GM13976 (cell line): ENCODE measurements at regions not wholly inside any gene's neighbourhood (a gene's known extent, or its start where the extent isn't known, plus 50 kb on each side); places are given as distances from the start of the nearest gene placed in this dataset.
"Not testable (repeated sequence)": the region's sequence is repeated elsewhere in the genome, so short reads cannot be mapped to it uniquely, and the experiment has no call there.

Experiments
- DNase-seq: peaks from one replicate; pipeline ENCODE4 v3.0.0; 2012; ENCODE audit warnings: low spot score
- CTCF ChIP-seq: IDR thresholded peaks from 2 replicates; pipeline ENCODE4 v1.5.1; 2012; ENCODE audit warnings: borderline replicate concordance, mild to moderate bottlenecking; ENCODE audit not compliant: insufficient read depth; ENCODE audit errors: extremely low read depth, missing control alignments, control extremely low read depth
- in situ Hi-C: fragments of 300-500 bp; cut with MboI; formaldehyde crosslinking; loops from one replicate; pipeline ENCODE4 v1.12.0; 2022; ENCODE audit warnings: low sequenced_read_pairs, mixed read lengths, inconsistent platforms; ENCODE audit not compliant: unreplicated experiment

DNA sequence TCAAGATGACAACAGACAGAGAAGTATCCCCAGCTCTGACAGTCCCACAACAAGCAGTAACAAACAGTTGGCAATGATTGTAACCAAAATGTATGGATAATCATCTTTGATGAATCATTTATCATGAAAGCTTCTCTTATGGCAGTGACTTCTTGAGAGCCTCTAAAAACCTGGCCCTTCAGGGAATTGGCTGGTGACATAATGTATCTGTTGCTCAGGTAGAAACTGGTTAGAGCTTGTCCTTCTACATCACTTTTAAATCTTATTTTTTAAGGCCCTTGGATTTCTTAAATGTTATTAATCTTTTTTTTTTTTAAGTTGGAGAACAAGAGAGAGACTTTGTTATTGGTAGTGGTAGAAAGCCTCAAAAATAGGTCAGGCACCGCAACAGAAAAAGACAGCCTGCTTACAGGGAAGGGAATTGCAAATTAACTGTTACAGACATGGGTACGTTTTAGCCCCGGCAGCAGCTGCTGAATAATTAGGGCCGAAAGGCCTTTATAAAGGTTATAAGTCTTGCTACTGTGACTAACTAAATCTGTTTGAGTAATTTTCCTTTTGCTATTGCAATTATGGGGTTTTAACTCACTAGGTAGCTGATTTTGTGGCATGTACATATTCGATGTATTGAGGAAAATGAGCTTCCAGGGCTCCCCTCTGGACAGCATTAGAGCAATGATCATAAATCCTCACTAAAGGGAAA is 207.7 kb upstream of the LRRC4C start:
- DNase-seq = no peak
- in situ Hi-C loops = no loop called here
- TF ChIP-seq CTCF = no peak

GRCh38 chr11:41675205-41675604 is 215.8 kb upstream of the LRRC4C start:
- no peak for DNase-seq
- in situ Hi-C loops = no loop called here
- TF ChIP-seq CTCF = no peak

DNA sequence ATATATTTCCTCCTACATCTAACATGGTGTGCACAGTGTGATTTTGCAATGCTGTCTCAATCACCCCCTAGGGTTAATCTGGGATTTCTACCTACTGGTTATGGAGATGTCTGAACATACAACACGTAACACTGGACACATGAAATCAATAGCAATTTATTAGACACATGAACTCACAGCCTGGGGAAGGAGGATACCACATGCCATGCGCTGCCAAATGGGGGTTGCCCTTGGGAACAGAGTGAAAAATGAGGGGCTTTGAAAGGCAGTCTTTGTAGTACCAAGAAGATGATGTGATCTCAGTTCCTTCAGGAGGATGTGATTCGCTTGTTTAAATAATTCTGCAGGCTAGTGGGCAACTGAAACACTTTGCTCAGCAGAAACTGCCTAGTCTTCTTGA is 253.6 kb upstream of the LRRC4C start:
- no peak for TF ChIP-seq CTCF
- in situ Hi-C loops = no loop called here
- no peak for DNase-seq

- no peak for DNase-seq
- in situ Hi-C loops = no loop called here
- no peak for TF ChIP-seq CTCF
These were observed 254.6 kb upstream of the LRRC4C start for GRCh38 chr11:41714101-41714500.

DNA sequence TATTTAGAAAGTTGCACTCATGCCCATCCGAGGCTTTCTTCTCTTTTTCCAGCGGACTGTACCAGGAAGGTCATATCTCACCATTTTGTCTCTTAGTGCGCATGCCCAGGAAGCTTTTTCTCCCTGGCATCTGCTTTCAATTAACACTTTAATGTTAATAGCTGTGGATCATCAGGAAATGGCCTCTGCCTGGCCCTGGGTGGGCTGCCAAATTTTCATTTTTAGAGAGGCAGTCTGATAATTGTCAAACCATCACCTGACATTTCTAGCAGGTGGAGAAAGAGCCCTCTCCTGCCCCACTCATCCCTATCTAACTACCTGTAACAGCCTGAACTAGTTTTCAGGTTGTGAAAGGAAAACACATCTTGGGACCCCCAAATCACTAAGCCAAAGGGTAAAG is 257.4 kb upstream of the LRRC4C start:
- DNase-seq = no peak
- TF ChIP-seq CTCF = no peak
- in situ Hi-C loops = no loop called here

- no peak for DNase-seq
- in situ Hi-C loops = no loop called here
- no peak for TF ChIP-seq CTCF
These were observed 261.3 kb upstream of the LRRC4C start for GRCh38 chr11:41720761-41721160.

DNA sequence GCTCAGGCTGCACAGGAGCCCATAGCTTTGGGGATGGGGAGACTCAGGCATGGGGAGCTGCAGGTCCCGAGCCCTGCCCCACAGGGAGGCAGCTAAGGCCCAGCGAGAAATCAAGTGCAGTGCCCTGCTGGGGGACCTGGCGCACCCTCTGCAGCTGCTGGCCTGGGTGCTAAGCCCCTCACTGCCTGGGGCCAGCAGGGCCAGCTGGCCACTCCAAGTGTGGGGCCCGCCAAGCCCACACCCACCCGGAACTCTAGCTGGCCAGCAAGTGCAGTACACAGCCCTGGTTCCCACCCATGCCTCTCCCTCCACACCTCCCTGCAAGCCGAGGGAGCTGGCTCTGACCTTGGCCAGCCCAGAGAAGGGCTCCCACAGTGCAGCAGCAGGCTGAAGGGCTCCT is 268.7 kb upstream of the LRRC4C start:
- DNase-seq, in situ Hi-C loops: not testable (repeated sequence)
